Caco-2 (cell line): ENCODE measurements at regions not wholly inside any gene's neighbourhood (a gene's known extent, or its start where the extent isn't known, plus 50 kb on each side); places are given as distances from the start of the nearest gene placed in this dataset.

Experiments used
- BruUV-seq: library from RNA; stranded (reverse); fragments of 400-500 nt; replicated peaks from 2 replicates; lab custom pipeline; 2021; lab: Mats Ljungman, UMichigan
- CTCF ChIA-PET: fragments of 300-600 bp; sonication (Branson Sonifier 250); formaldehyde crosslinking; loops from one replicate; lab custom pipeline; 2022; ENCODE audit warnings: antibody characterized with exemption; lab: Charles Lee
- POLR2A ChIA-PET: fragments of 300-600 bp; sonication (Branson Sonifier 250); formaldehyde crosslinking; loops from one replicate; lab custom pipeline; 2022; ENCODE audit warnings: antibody characterized with exemption; lab: Charles Lee
- DNase-seq, 2 experiments: peaks; one replicate each; pipeline versions ENCODE4 v3.0.0 to v3.0.0-alpha.2; 2020 to 2022
- H3K27me3 ChIP-seq: replicated peaks from 2 replicates; pipeline ENCODE4 v1.6.0; 2011; ENCODE audit warnings: low read length; ENCODE audit not compliant: control insufficient read depth, insufficient read depth
- H3K36me3 ChIP-seq: 2 replicates; pipeline ENCODE4 v1.5.1; 2011; ENCODE audit warnings: low read length; ENCODE audit not compliant: control insufficient read depth, insufficient read depth
- H3K4me1 ChIP-seq: fragments of 250-450 bp; sonication (Bioruptor Pico); 2 replicates; pipeline ENCODE4 v1.5.1; 2020; ENCODE audit warnings: mild to moderate bottlenecking
- H3K4me3 ChIP-seq: 2 replicates; pipeline ENCODE4 v1.5.1; 2011; ENCODE audit warnings: low read depth, mild to moderate bottlenecking, control low read depth, low read length
- H3K9me3 ChIP-seq: fragments of 250-450 bp; sonication (Bioruptor Pico); 2 replicates; pipeline ENCODE4 v1.5.1; 2020; ENCODE audit warnings: mild to moderate bottlenecking, moderate library complexity
- H3K27ac Mint-ChIP-seq: one replicate; pipeline ENCODE4 v1.8.0; 2022; ENCODE audit warnings: mixed read lengths; ENCODE audit not compliant: unreplicated experiment
- H3K27me3 Mint-ChIP-seq: one replicate; pipeline ENCODE4 v1.8.0; 2022; ENCODE audit warnings: mixed read lengths; ENCODE audit not compliant: insufficient read depth, unreplicated experiment
- H3K36me3 Mint-ChIP-seq: one replicate; pipeline ENCODE4 v1.8.0; 2022; ENCODE audit warnings: mild to moderate bottlenecking, mixed read lengths; ENCODE audit not compliant: insufficient read depth, unreplicated experiment
- H3K4me1 Mint-ChIP-seq: one replicate; pipeline ENCODE4 v1.8.0; 2022; ENCODE audit warnings: low read depth, mixed read lengths; ENCODE audit not compliant: unreplicated experiment
- H3K4me3 Mint-ChIP-seq: one replicate; pipeline ENCODE4 v1.8.0; 2022; ENCODE audit warnings: mild to moderate bottlenecking, moderate library complexity, mixed read lengths; ENCODE audit not compliant: unreplicated experiment
- H3K9me3 Mint-ChIP-seq: one replicate; pipeline ENCODE4 v1.8.0; 2022; ENCODE audit warnings: mixed read lengths; ENCODE audit not compliant: unreplicated experiment
- CTCF ChIP-seq, 2 experiments: fragments of 200-600 bp in 1 of 2; IDR thresholded peaks; 1 replicate in 1 of 2; 2 replicates in 1 of 2; pipeline versions ENCODE4 v1.5.1 to v1.8.0; 2011 to 2022; ENCODE audit warnings: antibody characterized with exemption in 1 of 2, control low read depth in 1 of 2, inconsistent platforms in 1 of 2, low read depth in 1 of 2, low read length in 1 of 2, mild to moderate bottlenecking in 1 of 2, moderate library complexity in 1 of 2; ENCODE audit not compliant: insufficient read depth in 1 of 2, severe bottlenecking in 1 of 2, unreplicated experiment in 1 of 2
- intact Hi-C: fragments of 100-400 bp; cut with micrococcal nuclease; formaldehyde crosslinking; loops from one replicate; pipeline ENCODE4 v1.10.0; 2022; ENCODE audit not compliant: unreplicated experiment

GRCh38 chr15:95448531-95449229 lies 881.8 kb upstream of the NR2F2 start:
- Mint-ChIP-seq H3K9me3 (no peaks in the 10 kb centered on the region), H3K36me3 (no peaks in the 10 kb centered on the region), H3K4me3 (no peak overlapping the region), H3K27ac (no peak overlapping the region), H3K4me1 (no peaks in the 10 kb centered on the region), H3K27me3 (no peaks in the 10 kb centered on the region)
- Histone ChIP-seq H3K4me1 (no peaks in the 10 kb centered on the region), H3K4me3 (no peak overlapping the region), H3K36me3 (no peaks in the 10 kb centered on the region), H3K27me3 (no peaks in the 10 kb centered on the region), H3K9me3 (no peaks in the 10 kb centered on the region)
- TF ChIP-seq CTCF (IDR thresholded peaks at IDR 0.05; ENCODE audit: insufficient read depth in 1 of 2, low read depth in 1 of 2, low read length in 1 of 2, severe bottlenecking in 1 of 2, unreplicated experiment in 1 of 2) = no peak
- intact Hi-C loops = no loop called here
- BruUV-seq = no TSS peak
- ChIA-PET CTCF (interaction anchor here (0.6 kb wide), 1 partner anchor 380 kb away, joined by 4 read pairs; no protein-coding TSS in a partner anchor), POLR2A (no interaction called here)
- no peak for DNase-seq

- H3K36me3 ChIP-seq = no peaks in the 10 kb centered on the region
- ChIA-PET CTCF (interaction anchor here (0.6 kb wide), 1 partner anchor 379 kb away, joined by 4 read pairs; no protein-coding TSS in a partner anchor), POLR2A (no interaction called here)
- intact Hi-C loops = no loop called here
- no peaks in the 10 kb centered on the region for H3K4me1 Mint-ChIP-seq
- DNase-seq = peak in 1 of 2 experiments; percentile 11
- no peak overlapping the region for H3K4me3 ChIP-seq
- H3K27me3 ChIP-seq = no peaks in the 10 kb centered on the region
- H3K4me1 ChIP-seq = no peaks in the 10 kb centered on the region
- no TSS peak for BruUV-seq
- no peaks in the 10 kb centered on the region for H3K36me3 Mint-ChIP-seq
- peak in 1 of 2 experiments; percentile 26 for TF ChIP-seq CTCF (IDR thresholded peaks at IDR 0.05; ENCODE audit: insufficient read depth in 1 of 2, low read depth in 1 of 2, low read length in 1 of 2, severe bottlenecking in 1 of 2, unreplicated experiment in 1 of 2)
- no peaks in the 10 kb centered on the region for H3K9me3 Mint-ChIP-seq
- H3K9me3 ChIP-seq = no peaks in the 10 kb centered on the region
- no peak overlapping the region for H3K4me3 Mint-ChIP-seq
- H3K27ac Mint-ChIP-seq = no peak overlapping the region
- no peaks in the 10 kb centered on the region for H3K27me3 Mint-ChIP-seq
These were observed 881.3 kb upstream of the NR2F2 start for GRCh38 chr15:95449230-95449628.

GRCh38 chr15:95450413-95450812 lies 880.1 kb upstream of the NR2F2 start:
- no peak for DNase-seq
- ChIA-PET CTCF (no interaction called here), POLR2A (no interaction called here)
- no peaks in the 10 kb centered on the region for H3K9me3 ChIP-seq
- intact Hi-C loops = no loop called here
- Mint-ChIP-seq H3K4me3 (no peak overlapping the region), H3K27me3 (no peaks in the 10 kb centered on the region), H3K36me3 (no peaks in the 10 kb centered on the region), H3K9me3 (no peaks in the 10 kb centered on the region), H3K27ac (no peak overlapping the region), H3K4me1 (no peaks in the 10 kb centered on the region)
- no TSS peak for BruUV-seq
- no peak overlapping the region for H3K4me3 ChIP-seq
- TF ChIP-seq CTCF (IDR thresholded peaks at IDR 0.05; ENCODE audit: insufficient read depth in 1 of 2, low read depth in 1 of 2, low read length in 1 of 2, severe bottlenecking in 1 of 2, unreplicated experiment in 1 of 2) = no peak
- H3K27me3 ChIP-seq = no peaks in the 10 kb centered on the region
- no peaks in the 10 kb centered on the region for H3K4me1 ChIP-seq
- no peaks in the 10 kb centered on the region for H3K36me3 ChIP-seq
